Hepatocyte (in vitro differentiated cells): ENCODE measurements at regions not wholly inside any gene's neighbourhood (a gene's known extent, or its start where the extent isn't known, plus 50 kb on each side); places are given as distances from the start of the nearest gene placed in this dataset.

ENCODE experiments used
- DNase-seq: peaks from one replicate; pipeline ENCODE4 v3.0.0-alpha.2; 2016; ENCODE audit warnings: low spot score
- H2AFZ ChIP-seq: fragments of 200-600 bp; sonication (generic); 2 replicates; pipeline ENCODE4 v1.6.0; 2016; ENCODE audit warnings: antibody characterized with exemption, mild to moderate bottlenecking
- H3K27ac ChIP-seq: fragments of 200-600 bp; sonication (generic); 2 replicates; pipeline ENCODE4 v1.5.1; 2016; ENCODE audit warnings: mild to moderate bottlenecking
- H3K27me3 ChIP-seq: fragments of 200-600 bp; sonication (generic); 2 replicates; pipeline ENCODE4 v1.6.1; 2016
- H3K36me3 ChIP-seq: fragments of 200-600 bp; sonication (generic); replicated peaks from 2 replicates; pipeline ENCODE4 v1.5.1; 2016; ENCODE audit warnings: low read depth; ENCODE audit not compliant: insufficient read depth
- H3K4me1 ChIP-seq: fragments of 200-600 bp; sonication (generic); 2 replicates; pipeline ENCODE4 v1.5.1; 2016; ENCODE audit warnings: mild to moderate bottlenecking, moderate library complexity; ENCODE audit not compliant: insufficient read depth
- H3K4me2 ChIP-seq: fragments of 200-600 bp; sonication (generic); 2 replicates; pipeline ENCODE4 v1.6.0; 2016
- H3K4me3 ChIP-seq: fragments of 200-600 bp; sonication (generic); 2 replicates; pipeline ENCODE4 v1.5.1; 2016; ENCODE audit warnings: mild to moderate bottlenecking
- H3K79me2 ChIP-seq: fragments of 200-600 bp; sonication (generic); 2 replicates; pipeline ENCODE4 v1.6.0; 2017; ENCODE audit warnings: mild to moderate bottlenecking
- H3K9me2 ChIP-seq: fragments of 200-600 bp; sonication (generic); replicated peaks from 2 replicates; pipeline ENCODE4 v1.6.0; 2017; ENCODE audit warnings: mild to moderate bottlenecking; ENCODE audit not compliant: insufficient read depth
- H3K9me3 ChIP-seq: fragments of 200-600 bp; sonication (generic); 2 replicates; pipeline ENCODE4 v1.5.1; 2016; ENCODE audit warnings: low read depth, mild to moderate bottlenecking
- H4K20me1 ChIP-seq: fragments of 200-600 bp; sonication (generic); 2 replicates; pipeline ENCODE4 v1.6.0; 2016; ENCODE audit warnings: mild to moderate bottlenecking; ENCODE audit not compliant: insufficient read depth, poor library complexity, severe bottlenecking
- EZH2 ChIP-seq: fragments of 200-600 bp; sonication (generic); IDR thresholded peaks from 2 replicates; pipeline ENCODE4 v1.6.1; 2016; ENCODE audit warnings: antibody characterized with exemption, mild to moderate bottlenecking, borderline replicate concordance
- EZH2phosphoT487 ChIP-seq: fragments of 200-600 bp; sonication (generic); IDR thresholded peaks from one replicate; pipeline ENCODE4 v1.6.1; 2018; ENCODE audit warnings: antibody characterized with exemption, mild to moderate bottlenecking, low read depth, moderate library complexity; ENCODE audit not compliant: unreplicated experiment, severe bottlenecking
- WGBS: methylation state at CpG from one replicate; pipeline ENCODE4 v1.1.6; 2016; ENCODE audit warnings: low lambda C conversion rate; ENCODE audit errors: missing lambda C conversion rate; 5-methylcytosine and 5-hydroxymethylcytosine counted together
- TF ChIP-seq, protein P1 (sequence below): fragments of 200-600 bp; sonication (generic); IDR thresholded peaks from 2 replicates; pipeline ENCODE4 v1.5.1; 2016; ENCODE audit warnings: antibody characterized with exemption, mild to moderate bottlenecking; ENCODE audit not compliant: poor library complexity

DNA sequence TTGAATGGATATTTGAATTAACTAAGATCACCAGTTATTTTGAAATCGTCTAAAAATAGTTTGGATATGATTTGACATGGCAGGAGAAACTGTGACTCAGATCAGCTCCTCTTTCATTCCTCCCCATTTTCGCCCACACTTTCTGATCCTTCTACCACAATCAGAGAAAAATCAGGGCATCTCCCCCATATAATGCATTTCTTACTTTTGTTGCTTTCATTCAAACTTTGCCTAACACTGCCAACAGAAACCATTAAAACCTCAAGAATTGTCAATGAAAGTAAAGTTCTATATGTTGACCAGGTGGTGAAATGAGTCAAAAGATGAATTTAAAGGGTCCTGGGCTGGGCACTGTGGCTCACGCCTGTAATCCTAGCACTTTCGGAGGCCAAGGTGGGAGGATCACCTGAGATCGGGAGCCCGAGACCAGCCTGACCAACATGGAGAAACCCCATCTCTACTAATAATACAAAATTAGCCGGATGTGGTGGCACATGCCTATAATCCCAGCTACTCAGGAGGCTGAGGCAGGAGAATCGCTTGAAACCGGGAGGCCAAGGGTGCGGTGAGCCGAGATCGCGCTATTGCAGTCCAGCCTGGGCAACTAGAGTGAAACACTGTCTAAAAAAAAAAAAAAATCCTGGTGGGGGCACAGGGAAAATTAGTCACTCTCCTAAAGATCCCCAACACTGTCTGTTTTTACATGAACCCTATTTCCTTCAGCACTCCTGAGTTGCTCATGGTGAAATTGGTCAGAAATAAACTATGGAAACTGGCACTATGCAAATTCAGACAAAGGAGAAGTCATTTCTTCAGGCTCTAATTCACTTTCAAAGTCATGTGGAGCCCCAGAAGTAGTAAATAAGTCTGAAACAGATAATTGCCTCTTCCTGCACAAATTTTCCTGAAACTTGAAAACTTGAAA lies 122.8 kb upstream of the NOCT start:
- Histone ChIP-seq H3K79me2 (no peaks in the 10 kb centered on the region), H3K4me3 (no peak overlapping the region), H3K4me2 (no peak overlapping the region), H3K27ac (no peak overlapping the region), H4K20me1 (no peaks in the 10 kb centered on the region), H3K9me3 (no peaks in the 10 kb centered on the region), H3K4me1 (peaks cover 16% of the 10 kb centered on the region), H3K36me3 (no peaks in the 10 kb centered on the region), H3K27me3 (no peaks in the 10 kb centered on the region), H2AFZ (no peak overlapping the region), H3K9me2 (no peaks in the 10 kb centered on the region)
- TF ChIP-seq, protein P1, sequence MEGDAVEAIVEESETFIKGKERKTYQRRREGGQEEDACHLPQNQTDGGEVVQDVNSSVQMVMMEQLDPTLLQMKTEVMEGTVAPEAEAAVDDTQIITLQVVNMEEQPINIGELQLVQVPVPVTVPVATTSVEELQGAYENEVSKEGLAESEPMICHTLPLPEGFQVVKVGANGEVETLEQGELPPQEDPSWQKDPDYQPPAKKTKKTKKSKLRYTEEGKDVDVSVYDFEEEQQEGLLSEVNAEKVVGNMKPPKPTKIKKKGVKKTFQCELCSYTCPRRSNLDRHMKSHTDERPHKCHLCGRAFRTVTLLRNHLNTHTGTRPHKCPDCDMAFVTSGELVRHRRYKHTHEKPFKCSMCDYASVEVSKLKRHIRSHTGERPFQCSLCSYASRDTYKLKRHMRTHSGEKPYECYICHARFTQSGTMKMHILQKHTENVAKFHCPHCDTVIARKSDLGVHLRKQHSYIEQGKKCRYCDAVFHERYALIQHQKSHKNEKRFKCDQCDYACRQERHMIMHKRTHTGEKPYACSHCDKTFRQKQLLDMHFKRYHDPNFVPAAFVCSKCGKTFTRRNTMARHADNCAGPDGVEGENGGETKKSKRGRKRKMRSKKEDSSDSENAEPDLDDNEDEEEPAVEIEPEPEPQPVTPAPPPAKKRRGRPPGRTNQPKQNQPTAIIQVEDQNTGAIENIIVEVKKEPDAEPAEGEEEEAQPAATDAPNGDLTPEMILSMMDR = no peak
- TF ChIP-seq EZH2 = no peak
- no peak for TF ChIP-seq EZH2phosphoT487
- no peak for DNase-seq
- WGBS = 98% methylated on average over 13 of the region's 13 CpGs

DNA sequence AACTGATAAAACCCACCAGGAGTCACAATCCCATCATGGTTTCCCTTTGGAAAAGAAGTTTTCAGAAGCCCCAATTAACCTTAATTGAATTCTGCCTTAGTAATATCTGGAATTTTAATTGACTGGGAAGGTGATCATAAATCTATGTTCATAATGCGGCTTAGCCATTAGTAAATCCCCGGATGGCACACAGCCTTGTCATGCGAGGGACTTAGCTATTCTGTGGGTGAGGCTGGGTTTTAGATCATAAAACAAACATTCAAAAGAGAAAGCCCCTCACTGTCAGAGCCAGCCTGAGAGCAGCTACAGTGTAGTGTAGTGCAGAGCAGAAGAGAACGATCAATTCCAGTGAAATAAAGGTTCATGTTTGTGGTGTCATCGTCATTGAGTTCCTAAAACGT lies 124.0 kb upstream of the NOCT start:
- no peak for TF ChIP-seq EZH2phosphoT487
- TF ChIP-seq, protein P1 = no peak
- no peak for TF ChIP-seq EZH2
- peaks cover 16% of the 10 kb centered on the region for H3K4me1 ChIP-seq
- no peaks in the 10 kb centered on the region for H3K79me2 ChIP-seq
- peak overlapping the region; percentile 9 for H2AFZ ChIP-seq
- no peaks in the 10 kb centered on the region for H3K36me3 ChIP-seq
- H3K9me2 ChIP-seq = no peaks in the 10 kb centered on the region
- H3K27me3 ChIP-seq = no peaks in the 10 kb centered on the region
- H3K9me3 ChIP-seq = no peaks in the 10 kb centered on the region
- no peak overlapping the region for H3K4me3 ChIP-seq
- DNase-seq = no peak
- peak overlapping the region; percentile 28 for H3K27ac ChIP-seq
- H3K4me2 ChIP-seq = peak overlapping the region; percentile 54
- no peaks in the 10 kb centered on the region for H4K20me1 ChIP-seq
- WGBS = 46% methylated on average over 6 of the region's 6 CpGs

DNA sequence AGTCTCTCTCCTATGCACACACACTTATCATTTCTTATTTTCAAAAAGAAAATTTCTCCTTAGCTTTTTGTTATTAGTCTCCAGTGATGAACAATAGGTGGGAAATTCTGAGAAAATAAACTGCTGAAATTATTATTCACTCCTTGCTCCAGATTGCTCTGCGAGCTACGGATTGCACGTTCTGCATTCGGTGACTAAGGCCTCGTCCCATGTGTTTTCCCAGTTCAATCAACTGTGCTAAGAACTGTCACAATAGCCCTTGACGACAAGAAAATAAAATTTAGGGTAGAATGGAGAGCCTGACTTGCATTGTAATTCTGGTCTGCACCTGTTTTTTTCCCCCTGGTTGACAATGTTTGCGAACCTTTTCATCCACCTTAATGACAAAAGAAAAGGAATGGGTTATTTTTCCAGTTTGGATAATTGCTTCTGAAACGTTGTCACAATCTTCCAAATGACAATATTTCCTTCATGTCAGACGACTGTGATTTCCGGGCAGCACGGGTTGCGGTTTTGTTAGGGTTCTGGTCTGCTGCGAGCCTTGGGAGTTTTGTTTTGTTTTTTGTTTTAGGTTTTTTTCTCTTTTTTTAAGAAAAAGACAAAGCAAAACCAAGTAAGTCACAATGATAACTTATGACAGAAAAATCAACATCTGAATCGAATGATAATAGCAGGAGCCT lies 124.5 kb upstream of the NOCT start:
- Histone ChIP-seq H3K4me1 (peaks cover 16% of the 10 kb centered on the region), H3K4me2 (peak overlapping the region; percentile 54), H3K4me3 (no peak overlapping the region), H3K27me3 (no peaks in the 10 kb centered on the region), H3K9me3 (no peaks in the 10 kb centered on the region), H3K27ac (no peak overlapping the region), H3K36me3 (no peaks in the 10 kb centered on the region), H3K79me2 (no peaks in the 10 kb centered on the region), H4K20me1 (no peaks in the 10 kb centered on the region), H3K9me2 (no peaks in the 10 kb centered on the region), H2AFZ (no peak overlapping the region)
- WGBS = 75% methylated on average over 14 of the region's 14 CpGs
- DNase-seq = no peak
- TF ChIP-seq EZH2phosphoT487 (no peak), EZH2 (no peak)
- TF ChIP-seq, protein P1 = no peak
